IMR-90 (cell line): ENCODE measurements at regions not wholly inside any gene's neighbourhood (a gene's known extent, or its start where the extent isn't known, plus 50 kb on each side); places are given as distances from the start of the nearest gene placed in this dataset.

ENCODE experiments used
- ATAC-seq: fragments of 200-7000 bp; cut with Tn5 transposase; 2 replicates; pipeline ENCODE4 v1.9.1; 2020; ENCODE audit warnings: low read depth, mild to moderate bottlenecking, moderate library complexity
- BruUV-seq: library from RNA; stranded (reverse); fragments of 400-500 nt; replicated peaks from 2 replicates; lab custom pipeline; 2021; lab: Mats Ljungman, UMichigan
- CTCF ChIA-PET: fragments of 300-600 bp; formaldehyde crosslinking; extraction: SDS; loops from one replicate; lab custom pipeline; 2021; ENCODE audit warnings: antibody characterized with exemption; lab: Yijun Ruan, JAX
- POLR2A ChIA-PET: fragments of 300-600 bp; sonication (Branson Sonifier 250); formaldehyde crosslinking; loops from one replicate; lab custom pipeline; 2022; ENCODE audit warnings: antibody characterized with exemption; ENCODE audit not compliant: unreplicated experiment; lab: Charles Lee
- DNase-seq: peaks from one replicate; pipeline ENCODE4 v3.0.0; 2013
- H2AFZ ChIP-seq: replicated peaks from 2 replicates; pipeline ENCODE3; 2013; ENCODE audit warnings: low read length, mild to moderate bottlenecking; ENCODE audit not compliant: poor library complexity
- H2AK5ac ChIP-seq: 2 replicates; pipeline ENCODE4 v1.6.1; 2013; ENCODE audit warnings: low read depth, low read length, inconsistent platforms
- H2AK9ac ChIP-seq: replicated peaks from 2 replicates; pipeline ENCODE3; 2013; ENCODE audit warnings: mild to moderate bottlenecking, low read depth, low read length, moderate library complexity; ENCODE audit not compliant: poor library complexity
- H2BK120ac ChIP-seq: 2 replicates; pipeline ENCODE4 v1.6.1; 2013; ENCODE audit warnings: low read depth, low read length, inconsistent platforms
- H2BK15ac ChIP-seq: 3 replicates; pipeline ENCODE4 v1.6.1; 2013; ENCODE audit warnings: low read depth, low read length, inconsistent platforms
- H2BK20ac ChIP-seq: 2 replicates; pipeline ENCODE4 v1.6.1; 2013; ENCODE audit warnings: low read depth, mild to moderate bottlenecking, inconsistent platforms, low read length, moderate library complexity
- H2BK5ac ChIP-seq: 2 replicates; pipeline ENCODE4 v1.6.1; 2013; ENCODE audit warnings: mild to moderate bottlenecking, low read depth, low read length, inconsistent platforms; ENCODE audit not compliant: poor library complexity, severe bottlenecking
- H3K14ac ChIP-seq: replicated peaks from 2 replicates; pipeline ENCODE4 v1.6.1; 2013; ENCODE audit warnings: low read depth, low read length, inconsistent platforms
- H3K18ac ChIP-seq: 2 replicates; pipeline ENCODE4 v1.6.1; 2013; ENCODE audit warnings: low read depth, low read length, control low read depth
- H3K23ac ChIP-seq: 2 replicates; pipeline ENCODE4 v1.6.1; 2013; ENCODE audit warnings: low read depth, low read length, inconsistent platforms
- H3K27ac ChIP-seq: 2 replicates; pipeline ENCODE4 v1.5.1; 2013; ENCODE audit warnings: mild to moderate bottlenecking, control low read depth, low read length; ENCODE audit not compliant: insufficient read depth
- H3K27me3 ChIP-seq: 2 replicates; pipeline ENCODE4 v1.6.1; 2013; ENCODE audit warnings: low read length; ENCODE audit not compliant: control insufficient read depth, insufficient read depth
- H3K36me3 ChIP-seq: 2 replicates; pipeline ENCODE4 v1.6.1; 2013; ENCODE audit warnings: low read length, mixed read lengths; ENCODE audit not compliant: control insufficient read depth, insufficient read depth
- H3K4ac ChIP-seq: 2 replicates; pipeline ENCODE4 v1.6.1; 2013; ENCODE audit warnings: low read depth, low read length, inconsistent platforms
- H3K4me1 ChIP-seq: 2 replicates; pipeline ENCODE4 v1.6.1; 2013; ENCODE audit warnings: low read length, mixed read lengths; ENCODE audit not compliant: control insufficient read depth, insufficient read depth
- H3K4me2 ChIP-seq: 2 replicates; pipeline ENCODE4 v1.6.1; 2013; ENCODE audit warnings: low read depth, mild to moderate bottlenecking, control low read depth, low read length, moderate library complexity
- H3K4me3 ChIP-seq: 2 replicates; pipeline ENCODE4 v1.5.1; 2013; ENCODE audit warnings: low read depth, mild to moderate bottlenecking, control low read depth, low read length, moderate library complexity; ENCODE audit not compliant: insufficient read depth
- H3K56ac ChIP-seq: 2 replicates; pipeline ENCODE4 v1.6.1; 2013; ENCODE audit warnings: low read length, inconsistent platforms; ENCODE audit not compliant: insufficient read depth; ENCODE audit errors: extremely low read depth
- H3K79me1 ChIP-seq, 2 experiments: 2 replicates each; pipeline ENCODE4 v1.6.1; 2013; ENCODE audit warnings: low read length in 2 of 2, inconsistent platforms in 1 of 2, low read depth in 1 of 2
- H3K9ac ChIP-seq: 2 replicates; pipeline ENCODE4 v1.6.1; 2013; ENCODE audit warnings: low read depth, low read length, control low read depth
- H3K9me1 ChIP-seq: 2 replicates; pipeline ENCODE4 v1.6.1; 2013; ENCODE audit warnings: low read length, inconsistent platforms; ENCODE audit not compliant: insufficient read depth
- H3K9me3 ChIP-seq: 2 replicates; pipeline ENCODE4 v1.6.1; 2013; ENCODE audit warnings: low read length; ENCODE audit not compliant: control insufficient read depth, insufficient read depth
- H4K20me1 ChIP-seq: 2 replicates; pipeline ENCODE4 v1.6.1; 2013; ENCODE audit warnings: low read length, inconsistent platforms; ENCODE audit not compliant: insufficient read depth
- H4K5ac ChIP-seq: 2 replicates; pipeline ENCODE4 v1.6.1; 2013; ENCODE audit warnings: mild to moderate bottlenecking, low read depth, low read length, control low read depth
- H4K8ac ChIP-seq, 2 experiments: 2 replicates each; pipeline ENCODE4 v1.6.1; 2013; ENCODE audit warnings: low read depth in 2 of 2, low read length in 2 of 2, control low read depth in 1 of 2, inconsistent platforms in 1 of 2
- H4K91ac ChIP-seq: 2 replicates; pipeline ENCODE4 v1.6.1; 2013; ENCODE audit warnings: low read depth, low read length, inconsistent platforms; ENCODE audit not compliant: insufficient read depth
- BHLHE40 ChIP-seq: fragments of 150-350 bp; IDR thresholded peaks from 2 replicates; pipeline ENCODE4 v1.6.1; 2016; ENCODE audit warnings: mild to moderate bottlenecking, low read depth, low read length
- CEBPB ChIP-seq: IDR thresholded peaks from 2 replicates; pipeline ENCODE4 v1.6.1; 2012; ENCODE audit warnings: low read depth, low read length, improper control_type of control experiment
- CHD1 ChIP-seq: IDR thresholded peaks from 2 replicates; pipeline ENCODE4 v1.6.1; 2012; ENCODE audit warnings: low read depth, low read length, improper control_type of control experiment
- ELK1 ChIP-seq: fragments of 150-350 bp; IDR thresholded peaks from 2 replicates; pipeline ENCODE4 v1.6.1; 2016; ENCODE audit warnings: low read depth, mild to moderate bottlenecking, low read length, moderate library complexity, borderline replicate concordance
- FOS ChIP-seq: fragments of 150-350 bp; IDR thresholded peaks from 2 replicates; pipeline ENCODE4 v1.6.1; 2016; ENCODE audit warnings: low read depth, low read length
- MAFK ChIP-seq: IDR thresholded peaks from 2 replicates; pipeline ENCODE4 v1.6.1; 2012; ENCODE audit warnings: low read depth, low read length, improper control_type of control experiment
- MAZ ChIP-seq: IDR thresholded peaks from 2 replicates; pipeline ENCODE4 v1.6.1; 2012; ENCODE audit warnings: low read depth, mild to moderate bottlenecking, low read length, improper control_type of control experiment, moderate library complexity, borderline replicate concordance
- MXI1 ChIP-seq: IDR thresholded peaks from 2 replicates; pipeline ENCODE4 v1.6.1; 2012; ENCODE audit warnings: low read depth, mild to moderate bottlenecking, low read length, moderate library complexity, borderline replicate concordance
- NFE2L2 ChIP-seq: fragments of 150-350 bp; IDR thresholded peaks from 2 replicates; pipeline ENCODE4 v1.6.1; 2016; ENCODE audit warnings: low read depth, mild to moderate bottlenecking, low read length
- POLR2A ChIP-seq: IDR thresholded peaks from 2 replicates; pipeline ENCODE4 v1.6.1; 2012; ENCODE audit warnings: mild to moderate bottlenecking, low read depth, low read length
- RAD21 ChIP-seq: IDR thresholded peaks from 2 replicates; pipeline ENCODE4 v1.6.1; 2012; ENCODE audit warnings: low read length, improper control_type of control experiment
- RCOR1 ChIP-seq: IDR thresholded peaks from 2 replicates; pipeline ENCODE4 v1.6.1; 2012; ENCODE audit warnings: mild to moderate bottlenecking, low read length, improper control_type of control experiment; ENCODE audit not compliant: insufficient replicate concordance
- RFX5 ChIP-seq: IDR thresholded peaks from 2 replicates; pipeline ENCODE4 v1.8.0; 2012; ENCODE audit warnings: low read depth, mild to moderate bottlenecking, low read length, moderate library complexity
- SMC3 ChIP-seq: fragments of 150-350 bp; IDR thresholded peaks from 2 replicates; pipeline ENCODE4 v1.6.1; 2016; ENCODE audit warnings: low read depth, mild to moderate bottlenecking, antibody characterized with exemption, low read length, moderate library complexity
- WGBS, 2 experiments: methylation state at CpG; one replicate each; pipeline versions ENCODE4 v1.1.5 to v1.1.7; 2013; ENCODE audit warnings: missing lambda C conversion rate in 2 of 2; ENCODE audit not compliant: insufficient read length in 1 of 2; ENCODE audit errors: extremely low coverage in 2 of 2; 5-methylcytosine and 5-hydroxymethylcytosine counted together
- dilution Hi-C: fragments of 300-500 bp; cut with HindIII; formaldehyde crosslinking; loops from one replicate; pipeline ENCODE4 v1.14.3; 2018; ENCODE audit warnings: low sequenced_read_pairs; ENCODE audit not compliant: unreplicated experiment
- in situ Hi-C: fragments of 300-500 bp; cut with MboI; formaldehyde crosslinking; loops from 3 replicates; pipeline ENCODE4 v1.14.3; 2019; ENCODE audit warnings: low sequenced_read_pairs, inconsistent platforms, mixed read lengths
- intact Hi-C: fragments of 100-400 bp; cut with micrococcal nuclease; formaldehyde crosslinking; loops from 2 replicates; pipeline ENCODE4 v1.10.0; 2022
- TF ChIP-seq, protein P1 (sequence below): fragments of 150-350 bp; IDR thresholded peaks from 2 replicates; pipeline ENCODE4 v1.6.1; 2017; ENCODE audit warnings: mild to moderate bottlenecking, antibody characterized with exemption, low read length, low read depth
- TF ChIP-seq, protein P2 (sequence below): conservative IDR thresholded peaks from 2 replicates; pipeline ENCODE4 v1.5.1; 2012; ENCODE audit warnings: mild to moderate bottlenecking, low read depth, low read length, improper control_type of control experiment

GRCh38 chr2:192749611-192750200 is 555.0 kb upstream of the TMEFF2 start:
- no peak for ATAC-seq
- Histone ChIP-seq H3K79me1 (no peaks in the 10 kb centered on the region), H3K56ac (no peak overlapping the region), H2BK15ac (no peak overlapping the region), H4K8ac (no peak overlapping the region), H3K18ac (no peak overlapping the region), H3K4me1 (no peaks in the 10 kb centered on the region), H4K5ac (no peak overlapping the region), H2AFZ (no peak overlapping the region), H3K4me3 (no peak overlapping the region), H3K9me3 (0 out of 2 replicates have a peak, but pooled peaks cover 2% of the 10 kb centered on the region), H3K14ac (no peak overlapping the region), H3K9me1 (no peaks in the 10 kb centered on the region), H4K91ac (no peak overlapping the region), H3K27me3 (no peaks in the 10 kb centered on the region), H2AK5ac (no peak overlapping the region), H3K23ac (no peak overlapping the region), H4K20me1 (no peaks in the 10 kb centered on the region), H3K27ac (no peak overlapping the region), H2BK5ac (no peak overlapping the region), H3K9ac (no peak overlapping the region), H3K4me2 (no peak overlapping the region), H2BK20ac (no peak overlapping the region), H3K4ac (no peak overlapping the region), H3K36me3 (no peaks in the 10 kb centered on the region), H2AK9ac (no peak overlapping the region), H2BK120ac (no peak overlapping the region)
- BruUV-seq = no TSS peak
- dilution Hi-C loops = no loop called here
- in situ Hi-C loops = no loop called here
- WGBS, 2 experiments = no CpG with 5 or more reads among the region's 1 CpG
- DNase-seq = no peak
- intact Hi-C loops = no loop called here
- CTCF ChIA-PET = no interaction called here
- TF ChIP-seq SMC3 (no peak), MAFK (no peak), MAZ (no peak), RAD21 (no peak), MXI1 (no peak), FOS (no peak), BHLHE40 (no peak), NFE2L2 (no peak), RFX5 (no peak), CEBPB (no peak), ELK1 (no peak), POLR2A (no peak), RCOR1 (no peak), CHD1 (no peak)
- TF ChIP-seq, protein P1, sequence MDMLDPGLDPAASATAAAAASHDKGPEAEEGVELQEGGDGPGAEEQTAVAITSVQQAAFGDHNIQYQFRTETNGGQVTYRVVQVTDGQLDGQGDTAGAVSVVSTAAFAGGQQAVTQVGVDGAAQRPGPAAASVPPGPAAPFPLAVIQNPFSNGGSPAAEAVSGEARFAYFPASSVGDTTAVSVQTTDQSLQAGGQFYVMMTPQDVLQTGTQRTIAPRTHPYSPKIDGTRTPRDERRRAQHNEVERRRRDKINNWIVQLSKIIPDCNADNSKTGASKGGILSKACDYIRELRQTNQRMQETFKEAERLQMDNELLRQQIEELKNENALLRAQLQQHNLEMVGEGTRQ = no peak
- TF ChIP-seq, protein P2, sequence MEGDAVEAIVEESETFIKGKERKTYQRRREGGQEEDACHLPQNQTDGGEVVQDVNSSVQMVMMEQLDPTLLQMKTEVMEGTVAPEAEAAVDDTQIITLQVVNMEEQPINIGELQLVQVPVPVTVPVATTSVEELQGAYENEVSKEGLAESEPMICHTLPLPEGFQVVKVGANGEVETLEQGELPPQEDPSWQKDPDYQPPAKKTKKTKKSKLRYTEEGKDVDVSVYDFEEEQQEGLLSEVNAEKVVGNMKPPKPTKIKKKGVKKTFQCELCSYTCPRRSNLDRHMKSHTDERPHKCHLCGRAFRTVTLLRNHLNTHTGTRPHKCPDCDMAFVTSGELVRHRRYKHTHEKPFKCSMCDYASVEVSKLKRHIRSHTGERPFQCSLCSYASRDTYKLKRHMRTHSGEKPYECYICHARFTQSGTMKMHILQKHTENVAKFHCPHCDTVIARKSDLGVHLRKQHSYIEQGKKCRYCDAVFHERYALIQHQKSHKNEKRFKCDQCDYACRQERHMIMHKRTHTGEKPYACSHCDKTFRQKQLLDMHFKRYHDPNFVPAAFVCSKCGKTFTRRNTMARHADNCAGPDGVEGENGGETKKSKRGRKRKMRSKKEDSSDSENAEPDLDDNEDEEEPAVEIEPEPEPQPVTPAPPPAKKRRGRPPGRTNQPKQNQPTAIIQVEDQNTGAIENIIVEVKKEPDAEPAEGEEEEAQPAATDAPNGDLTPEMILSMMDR = no peak
- POLR2A ChIA-PET = no interaction called here
